Limb (tissue), 2 donors: ENCODE measurements at regions not wholly inside any gene's neighbourhood (a gene's known extent, or its start where the extent isn't known, plus 50 kb on each side); places are given as distances from the start of the nearest gene placed in this dataset.

Experiments used
- DNase-seq, 2 donors: peaks; one replicate each; pipeline ENCODE4 v3.0.0-alpha.2; 2016; ENCODE audit errors: extremely low spot score in 2 of 2

DNA sequence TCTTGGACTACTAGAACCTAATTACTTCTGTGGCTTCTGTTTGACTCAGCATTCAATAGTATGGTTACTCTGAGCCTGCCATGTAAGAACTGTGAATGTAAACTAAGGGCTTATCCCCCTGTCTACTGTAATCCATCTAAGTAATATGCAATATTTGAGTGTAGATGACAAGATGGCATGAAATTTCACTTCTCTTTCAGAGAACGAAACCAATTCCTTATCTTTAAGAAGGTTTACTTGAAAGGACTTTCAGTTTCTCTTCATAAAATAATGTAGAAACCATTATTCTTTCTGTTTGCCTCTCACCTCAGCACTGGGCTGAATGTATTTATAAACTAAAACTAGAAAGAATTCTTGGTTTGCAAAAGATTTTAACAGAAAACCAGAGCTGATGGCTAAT, 60.4 kb upstream of the ARID2 start:
- no peak for DNase-seq

DNA sequence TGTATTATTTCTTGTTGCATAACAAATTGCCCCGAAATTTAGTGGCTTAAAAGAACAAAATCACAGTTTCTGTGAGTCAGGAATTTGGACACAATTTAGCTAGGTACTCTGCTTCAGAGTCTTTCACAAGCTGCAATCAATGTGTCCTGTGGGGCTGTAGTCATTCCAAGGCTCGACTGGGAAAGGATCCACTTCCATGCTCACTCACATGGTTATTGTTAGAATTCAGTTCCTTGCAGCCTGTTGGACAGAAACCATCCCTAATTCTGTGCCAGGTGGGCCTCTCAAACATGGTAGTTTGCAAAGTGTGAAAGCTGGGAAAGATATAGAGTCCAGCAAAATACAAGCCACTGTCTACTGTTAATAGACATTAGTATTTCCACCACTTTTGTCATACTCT, 59.7 kb upstream of the ARID2 start:
- DNase-seq, result no peak

DNA sequence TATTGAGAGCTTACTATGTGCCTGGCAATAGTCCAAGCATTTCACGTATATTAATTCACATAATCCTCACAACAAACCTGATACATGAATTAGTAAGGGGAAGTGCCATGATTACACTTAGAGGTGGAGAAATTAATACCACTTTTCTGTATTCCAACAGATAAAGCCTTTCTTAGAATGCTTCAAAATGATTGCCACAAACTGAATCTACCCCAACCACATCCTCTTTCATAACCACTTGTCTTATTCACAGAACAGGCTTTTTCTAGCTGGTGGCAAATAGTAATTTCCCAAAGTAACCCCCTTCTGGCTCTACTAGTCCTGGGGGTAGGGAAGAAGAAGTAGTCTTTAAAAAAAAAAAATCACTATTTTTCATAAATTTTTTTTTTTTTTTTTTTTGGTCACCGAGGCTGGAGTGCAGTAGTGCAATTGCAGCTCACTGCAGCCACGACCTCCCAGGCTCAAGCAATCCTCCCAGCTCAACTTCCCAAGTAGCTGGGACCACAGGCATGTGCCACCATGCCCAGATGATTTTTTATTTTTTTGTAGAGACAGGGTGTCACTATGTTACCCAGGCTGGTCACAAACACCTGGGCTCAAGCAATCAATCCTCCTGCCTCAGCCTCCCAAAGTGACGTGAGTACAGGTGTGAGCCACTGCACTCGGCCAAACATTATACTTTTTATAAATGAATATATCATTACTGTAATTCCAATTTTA, 59.0 kb upstream of the ARID2 start:
- DNase-seq, result no peak

DNA sequence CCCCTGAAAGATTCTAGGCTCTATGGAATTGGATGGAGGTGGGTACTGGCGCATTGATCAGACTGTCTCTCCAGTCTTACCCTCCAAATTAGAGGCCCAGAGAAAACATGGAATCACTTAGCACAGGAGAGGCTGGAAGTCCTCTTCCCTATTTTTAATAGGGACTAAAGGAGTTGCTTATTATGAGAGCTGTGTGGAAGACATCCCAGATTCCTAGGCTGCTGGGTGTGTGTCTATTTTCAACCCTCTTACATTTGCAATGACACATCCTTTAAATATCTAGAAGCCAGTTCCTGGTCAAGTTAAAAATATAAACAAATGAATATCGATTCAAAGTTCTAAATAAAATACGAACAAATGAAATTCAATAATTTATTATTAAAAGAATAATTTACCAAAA, 58.3 kb upstream of the ARID2 start:
- DNase-seq, result no peak

DNA sequence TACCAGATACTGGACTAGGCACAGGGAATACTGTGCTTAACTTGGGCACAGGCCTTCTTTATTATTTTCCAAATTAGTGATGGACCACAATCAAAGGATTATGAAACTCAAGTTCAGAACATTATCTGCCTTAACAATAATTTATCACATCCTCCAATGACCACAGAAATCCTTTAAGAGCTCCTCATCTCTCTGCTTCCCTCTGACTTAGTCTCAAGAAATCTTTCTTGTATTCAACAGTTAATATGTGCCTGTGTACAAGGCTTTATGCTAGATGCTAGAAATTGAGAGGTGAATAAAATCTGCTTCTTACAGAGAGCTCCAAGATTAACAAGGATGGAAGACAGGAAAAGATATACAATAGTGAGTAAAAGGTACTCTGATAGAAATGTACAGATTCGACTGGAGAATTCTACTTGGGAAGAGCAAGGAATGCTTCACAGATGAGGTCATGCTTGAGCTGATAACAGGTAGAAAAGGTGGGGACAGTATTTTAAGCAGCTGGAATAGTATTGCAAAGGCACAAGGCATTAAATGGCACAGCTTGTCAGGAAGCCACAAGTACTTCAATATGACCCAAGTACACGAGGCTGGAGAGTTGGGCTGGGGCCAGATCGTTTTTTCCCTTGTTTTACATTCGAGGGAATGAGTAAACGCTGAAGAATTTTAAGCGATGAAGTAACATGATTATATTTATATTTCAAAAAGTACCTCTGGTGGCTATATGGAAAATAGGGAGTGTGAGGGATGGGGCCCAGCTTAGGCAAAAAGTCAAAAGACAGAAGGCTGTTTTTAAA, 55.1 kb upstream of the ARID2 start:
- DNase-seq, result peak; percentile 30

DNA sequence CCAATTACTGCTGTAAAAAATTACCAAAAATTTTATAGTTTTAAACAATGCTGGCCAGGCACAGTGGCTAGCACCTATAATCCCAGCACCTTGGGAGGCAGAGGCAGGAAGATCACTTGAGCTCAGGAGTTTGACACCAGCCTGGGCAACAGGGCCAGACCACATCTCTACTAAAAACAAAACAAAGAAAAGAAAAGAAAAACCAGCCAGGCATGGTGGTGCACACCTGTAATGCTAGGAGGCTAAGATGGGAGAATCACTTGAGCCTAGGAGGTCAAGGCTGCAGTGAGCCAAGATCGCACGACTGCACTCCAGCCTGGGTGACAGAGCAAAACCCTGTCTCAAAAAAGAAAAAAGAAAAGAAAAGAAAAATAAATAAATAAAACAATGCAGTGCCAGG, 54.0 kb upstream of the ARID2 start:
- DNase-seq, result no peak
